IPS-NIHi7 (cell line): ENCODE measurements at regions not wholly inside any gene's neighbourhood (a gene's known extent, or its start where the extent isn't known, plus 50 kb on each side); places are given as distances from the start of the nearest gene placed in this dataset.
A peak's percentile ranks its signal among the peaks of the same experiment; 100 is the strongest.

Experiments
- DNase-seq: peaks from one replicate; pipeline ENCODE4 v3.0.0; 2012; ENCODE audit warnings: mixed read lengths; ENCODE audit errors: extremely low spot score

DNA sequence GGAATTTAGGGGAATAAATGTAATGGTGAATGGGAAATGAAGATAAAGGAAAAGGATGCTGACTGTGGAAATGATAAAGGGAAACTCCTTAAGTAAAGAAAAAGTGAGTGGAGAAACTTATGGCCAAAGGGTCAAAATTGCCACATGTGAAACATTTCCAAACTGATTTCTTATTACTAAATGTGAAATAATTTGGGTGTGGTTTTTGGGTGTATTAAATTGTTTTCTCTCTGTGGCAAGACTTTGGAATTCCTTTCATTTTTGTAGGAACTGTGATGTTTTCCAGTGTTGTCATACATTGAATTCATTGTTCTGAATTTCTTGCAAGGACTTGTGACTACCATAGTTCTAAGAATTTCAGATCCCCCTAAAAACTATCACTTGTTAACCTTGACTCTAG, 1891.5 kb upstream of the SEL1L start:
- no peak for DNase-seq

DNA sequence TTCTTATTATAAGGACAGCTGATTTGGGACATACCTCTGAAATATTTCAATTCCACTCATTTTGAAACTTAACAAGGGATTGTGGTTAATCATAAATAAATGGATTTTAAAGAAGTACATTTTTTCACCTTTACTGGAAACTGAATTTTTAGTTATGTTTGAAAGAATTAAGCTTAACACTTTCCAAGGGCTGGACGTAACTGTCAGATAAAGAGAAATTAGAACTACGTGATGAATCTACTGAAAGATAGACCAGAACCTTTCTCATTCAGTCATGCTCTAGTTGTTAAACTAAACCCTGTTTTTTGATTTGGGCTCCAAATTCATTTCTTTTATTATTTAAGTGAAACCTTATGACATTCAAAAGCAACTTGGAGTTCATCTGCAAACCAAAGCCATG, 1892.1 kb upstream of the SEL1L start:
- no peak for DNase-seq

- no peak for DNase-seq
Measured at GRCh38 chr14:83433618-83434017, 1900.0 kb upstream of the SEL1L start.

- no peak for DNase-seq
Measured at GRCh38 chr14:83441801-83442200, 1908.1 kb upstream of the SEL1L start.

- DNase-seq, result no peak
Measured at GRCh38 chr14:83455561-83455960, 1921.9 kb upstream of the SEL1L start.

DNA sequence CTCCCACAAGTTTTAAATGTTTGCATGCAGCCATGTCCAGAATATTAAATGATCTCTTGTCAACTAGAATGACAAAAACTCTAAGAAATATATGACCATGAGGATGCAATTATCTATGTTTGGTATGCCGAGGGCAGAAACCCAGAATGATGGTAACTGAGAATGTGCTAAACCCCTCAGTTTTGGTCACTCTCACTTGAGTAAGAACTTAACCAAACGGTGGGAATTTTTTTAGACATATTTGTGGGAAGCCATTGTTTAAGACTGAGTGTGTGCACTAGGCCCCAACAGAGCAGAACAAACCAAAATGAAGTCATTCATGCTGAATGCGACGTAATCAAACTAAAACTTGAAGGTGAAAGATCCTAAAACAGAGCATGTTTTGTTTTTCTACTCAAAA, 1927.9 kb upstream of the SEL1L start:
- DNase-seq, result no peak

DNA sequence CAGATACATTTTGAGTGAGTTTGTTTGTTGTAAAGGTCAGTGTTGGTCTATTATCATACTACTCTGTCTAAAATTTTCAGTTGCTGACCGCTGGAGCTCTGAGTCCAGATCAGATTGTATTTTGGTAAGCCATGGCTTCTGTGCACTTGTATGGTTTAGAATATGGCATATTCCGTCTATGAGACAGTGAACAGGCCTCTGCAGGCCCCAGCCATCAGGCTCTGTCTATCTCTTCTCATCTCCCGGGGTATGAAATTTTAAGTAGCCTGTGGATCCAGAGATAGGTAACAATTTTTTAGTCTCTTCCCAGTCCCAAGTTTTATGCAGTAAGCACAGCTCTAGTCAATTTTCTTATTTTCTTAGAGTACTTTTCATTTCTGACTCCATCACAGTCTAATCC, 1929.1 kb upstream of the SEL1L start:
- DNase-seq, result no peak

DNA sequence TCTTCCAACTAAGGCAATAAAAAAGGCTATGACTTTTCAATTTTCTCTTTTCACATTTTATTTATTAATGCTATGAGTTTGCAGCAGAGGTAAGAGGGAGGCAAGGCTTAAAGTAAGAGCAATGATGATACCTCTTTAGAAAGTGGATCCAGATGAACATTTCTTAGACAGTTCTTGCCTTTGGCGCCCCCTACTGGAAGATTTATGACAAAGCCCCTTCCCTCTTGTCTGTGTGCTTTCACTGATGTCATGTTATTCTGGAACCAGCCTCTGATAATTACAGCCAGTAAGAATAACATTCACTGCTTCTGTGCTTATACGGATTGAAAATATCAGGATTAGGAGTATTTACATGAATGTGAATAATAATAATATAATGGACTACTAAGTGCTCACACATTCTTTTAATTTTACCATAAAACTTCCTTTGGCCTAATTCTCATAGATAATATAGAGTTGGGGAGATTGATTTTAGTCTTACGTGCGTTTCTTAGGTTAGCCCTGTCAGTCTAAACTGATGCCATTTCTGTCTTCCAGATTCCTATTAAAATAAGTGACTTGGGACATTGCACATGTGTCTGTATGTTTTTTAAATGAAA, 1929.9 kb upstream of the SEL1L start:
- peak; percentile 62 for DNase-seq

- no peak for DNase-seq
Measured at GRCh38 chr14:83467811-83468210, 1934.2 kb upstream of the SEL1L start.

DNA sequence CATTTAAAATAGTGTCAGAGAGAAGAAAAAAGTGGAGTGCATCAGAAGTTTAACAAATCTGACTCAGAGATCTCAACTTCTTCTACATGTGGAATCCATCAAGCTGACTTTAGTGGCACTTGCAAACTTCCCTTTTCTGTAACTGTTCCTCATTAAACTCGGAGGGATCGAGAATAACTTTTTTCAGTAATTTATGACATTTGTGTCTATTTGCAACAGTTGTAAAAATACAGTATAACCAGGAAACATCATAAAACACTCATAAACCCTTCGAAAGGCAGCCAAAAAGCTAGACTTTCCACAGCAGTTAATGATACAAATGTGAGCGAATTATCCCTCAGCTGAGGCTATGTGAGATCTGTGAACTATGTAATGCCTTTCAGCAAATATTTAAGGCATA, 1936.8 kb upstream of the SEL1L start:
- no peak for DNase-seq

DNA sequence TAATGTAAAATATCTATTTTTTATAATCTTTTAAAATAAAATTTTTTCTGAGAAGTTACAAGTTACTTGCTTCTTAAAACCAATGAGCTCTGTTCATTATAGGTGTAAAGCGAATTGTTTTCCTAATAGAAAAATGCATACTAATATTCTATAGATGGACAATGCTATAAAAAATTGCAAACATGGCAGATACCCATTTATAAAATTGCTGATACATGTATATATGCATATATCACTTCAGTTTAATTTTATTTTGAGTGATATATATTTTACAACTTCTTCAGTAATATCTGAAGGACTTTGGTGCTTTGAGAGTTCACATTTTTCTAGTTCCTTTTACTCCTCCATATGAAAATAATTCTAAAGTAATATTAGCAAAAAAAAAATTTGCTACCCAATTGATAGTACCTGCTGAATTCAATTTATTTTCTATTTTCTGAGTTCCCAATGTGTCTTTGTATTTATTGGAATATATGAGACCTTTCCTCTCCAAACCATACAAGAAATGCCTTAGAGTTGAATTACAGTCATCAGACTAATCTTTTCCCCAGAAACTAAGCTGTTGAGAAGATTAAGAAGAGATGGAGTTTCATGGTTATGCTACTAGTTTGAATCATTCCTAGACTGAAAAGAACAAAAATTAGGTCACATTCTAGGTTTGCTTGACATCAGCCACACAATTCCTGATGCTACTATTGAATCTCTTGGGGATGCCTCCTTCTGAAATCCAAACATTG, 1937.5 kb upstream of the SEL1L start:
- DNase-seq, result no peak

DNA sequence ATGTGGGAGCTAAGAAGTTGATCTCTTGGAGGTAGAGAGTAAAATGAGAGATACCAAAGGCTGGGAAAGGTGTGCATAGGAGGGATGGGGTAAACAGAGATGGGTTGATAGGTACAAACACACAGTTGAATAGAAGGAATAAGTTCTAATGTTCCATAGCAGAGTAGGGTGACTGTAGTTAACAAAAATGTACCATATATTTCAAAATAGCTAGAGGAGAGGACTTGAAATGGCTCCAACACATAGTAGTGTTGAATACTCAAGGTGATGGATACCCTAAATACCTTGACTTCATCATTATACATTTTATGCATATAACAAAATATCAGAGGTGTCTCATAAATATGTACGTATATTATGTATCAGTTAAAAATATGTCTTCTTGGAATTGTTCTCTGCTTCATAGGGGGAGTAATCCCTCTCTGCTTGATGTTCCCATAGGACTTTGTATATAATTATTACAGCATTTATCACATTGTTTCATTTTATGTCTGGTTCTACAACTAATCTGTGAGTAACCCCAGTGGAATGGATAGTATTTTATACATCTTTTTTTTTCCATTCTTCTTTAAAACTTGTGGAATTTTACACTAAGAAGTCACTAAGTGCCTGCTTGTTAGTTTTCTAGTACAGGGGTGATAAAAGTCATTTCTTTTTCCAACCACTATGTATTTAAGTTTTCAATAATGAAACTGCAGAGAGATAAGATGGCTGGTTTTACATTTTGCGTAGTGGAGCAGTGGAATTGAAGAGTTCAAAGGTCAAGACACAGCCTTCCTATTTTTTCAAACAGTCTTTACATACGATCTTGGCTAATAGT, 1940.0 kb upstream of the SEL1L start:
- DNase-seq, result no peak

- no peak for DNase-seq
Measured at GRCh38 chr14:83478741-83479140, 1945.1 kb upstream of the SEL1L start.

GRCh38 chr14:83483063-83483462, 1949.4 kb upstream of the SEL1L start:
- DNase-seq, result no peak

GRCh38 chr14:83485591-83485990, 1951.9 kb upstream of the SEL1L start:
- DNase-seq, result no peak

GRCh38 chr14:83491091-83491490, 1957.4 kb upstream of the SEL1L start:
- DNase-seq, result no peak

GRCh38 chr14:83520837-83521236, 1987.2 kb upstream of the SEL1L start:
- no peak for DNase-seq

DNA sequence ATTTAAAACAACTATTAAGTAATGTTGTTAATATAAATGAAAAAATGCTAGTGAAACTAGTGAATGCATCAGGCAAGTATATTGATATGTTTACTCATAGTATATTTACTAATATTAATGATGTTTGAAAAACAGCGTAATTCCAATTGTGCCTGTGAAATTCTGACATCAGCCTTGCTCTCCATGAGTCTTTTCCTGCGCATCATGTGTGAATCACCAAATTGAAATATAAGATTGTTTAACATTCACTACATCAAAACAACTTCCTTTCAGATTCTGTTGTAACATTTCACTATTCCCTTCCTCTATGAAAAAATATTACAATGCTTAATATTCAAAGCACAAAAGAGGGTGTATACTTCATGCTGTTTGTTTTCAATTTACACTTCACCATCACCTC, 1995.9 kb upstream of the SEL1L start:
- DNase-seq, result no peak

GRCh38 chr14:83533734-83534133, 1996.2 kb upstream of the FLRT2 start:
- DNase-seq, result no peak

GRCh38 chr14:83534995-83535394, 1994.9 kb upstream of the FLRT2 start:
- no peak for DNase-seq

- no peak for DNase-seq
Measured at GRCh38 chr14:83535444-83535843, 1994.5 kb upstream of the FLRT2 start.

DNA sequence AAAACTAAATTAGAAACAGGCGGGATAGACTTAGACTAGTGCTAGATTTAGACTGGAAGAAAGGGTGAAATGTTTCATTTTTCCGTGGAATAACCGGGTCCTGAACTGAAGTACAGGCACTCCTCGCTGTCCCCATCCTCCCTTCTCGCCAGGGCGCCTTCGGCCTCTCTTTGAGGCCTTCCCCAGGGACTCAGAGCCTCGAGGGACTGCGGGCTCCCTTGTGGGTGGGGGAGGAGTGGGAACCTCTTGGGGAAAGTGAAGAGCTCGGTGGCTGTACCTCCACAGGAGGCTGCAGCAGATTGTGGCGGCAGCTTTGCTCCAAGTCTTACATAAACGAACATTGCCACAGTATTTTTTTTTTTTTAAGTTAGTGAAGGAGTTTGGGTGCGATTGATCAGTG, 1988.8 kb upstream of the FLRT2 start:
- no peak for DNase-seq
